Kidney (tissue), 13 donors: ENCODE measurements at regions not wholly inside any gene's neighbourhood (a gene's known extent, or its start where the extent isn't known, plus 50 kb on each side); places are given as distances from the start of the nearest gene placed in this dataset.

Experiments used
- DNase-seq, 5 donors: peaks; one replicate each; pipeline ENCODE4 v3.0.0-alpha.2; 2013 to 2020
- FAIRE-seq: peaks from 2 replicates; lab custom pipeline; 2012; peaks lifted over from hg19 to GRCh38; lab: Jason Lieb, UNC
- H3K27ac ChIP-seq, 2 donors: one replicate each; pipeline ENCODE4 v1.7.0; 2013; ENCODE audit warnings: low read depth in 2 of 2, low read length in 2 of 2, inconsistent platforms in 1 of 2
- H3K27me3 ChIP-seq: one replicate; pipeline ENCODE4 v1.7.1; 2013; ENCODE audit warnings: low read length, inconsistent platforms; ENCODE audit not compliant: control insufficient read depth, insufficient read depth
- H3K36me3 ChIP-seq, 3 donors: one replicate each; pipeline versions ENCODE4 v1.7.0 to v1.7.1; 2013; ENCODE audit warnings: low read length in 3 of 3, control low read depth in 1 of 3, inconsistent platforms in 1 of 3; ENCODE audit not compliant: insufficient read depth in 3 of 3, control insufficient read depth in 2 of 3
- H3K4me1 ChIP-seq, 3 donors: one replicate each; pipeline versions ENCODE4 v1.7.0 to v1.7.1; 2013; ENCODE audit warnings: low read length in 3 of 3, inconsistent platforms in 1 of 3, low read depth in 1 of 3; ENCODE audit not compliant: control insufficient read depth in 2 of 3, insufficient read depth in 2 of 3
- H3K4me3 ChIP-seq, 3 donors: one replicate each; pipeline versions ENCODE4 v1.7.0 to v1.8.1; 2013; ENCODE audit warnings: low read length in 3 of 3, control low read depth in 1 of 3, inconsistent platforms in 1 of 3
- H3K9ac ChIP-seq, 3 donors: one replicate each; pipeline versions ENCODE4 v1.7.0 to v1.7.1; 2013; ENCODE audit warnings: low read length in 3 of 3, control low read depth in 1 of 3, inconsistent platforms in 1 of 3
- H3K9me3 ChIP-seq, 3 donors: one replicate each; pipeline versions ENCODE4 v1.7.0 to v1.7.1; 2013; ENCODE audit warnings: low read length in 3 of 3, control low read depth in 1 of 3, inconsistent platforms in 1 of 3; ENCODE audit not compliant: control insufficient read depth in 2 of 3, insufficient read depth in 1 of 3
- CTCF ChIP-seq: IDR thresholded peaks from 3 replicates; pipeline ENCODE4 v1.5.1; 2012; ENCODE audit warnings: mild to moderate bottlenecking, moderate library complexity, borderline replicate concordance; ENCODE audit not compliant: insufficient read depth; ENCODE audit errors: extremely low read depth
- intact Hi-C: fragments of 100-400 bp; cut with DNase I; formaldehyde crosslinking; loops from one replicate; pipeline ENCODE4 v1.11.1; 2022
- donor health status: control.
- donor health status: control.
- donor health status: control.
- donor health status: control.
- donor health status: control.
- donor health status: DM: yes; HTN: yes; CAD: no.
- donor health status: Normal renal cell carcinoma (clear cell type).

GRCh38 chr2:167335541-167335992 lies 447.3 kb downstream of the XIRP2 start:
- DNase-seq (no peak), FAIRE-seq (no peak)
- TF ChIP-seq CTCF: no peak
- Histone ChIP-seq H3K36me3 (no peaks in the 10 kb centered on the region), H3K4me1 (no peaks in the 10 kb centered on the region), H3K4me3 (no peak overlapping the region), H3K9ac (no peak overlapping the region), H3K27me3 (no peaks in the 10 kb centered on the region), H3K9me3 (no peaks in the 10 kb centered on the region), H3K27ac (no peak overlapping the region)
- intact Hi-C loops: no loop called here

GRCh38 chr2:167334146-167334742 lies 446.0 kb downstream of the XIRP2 start:
- no peaks in the 10 kb centered on the region for H3K9me3 ChIP-seq
- no peak overlapping the region for H3K4me3 ChIP-seq
- no peaks in the 10 kb centered on the region for H3K27me3 ChIP-seq
- no peak for FAIRE-seq
- H3K36me3 ChIP-seq: no peaks in the 10 kb centered on the region
- no peak overlapping the region for H3K27ac ChIP-seq
- no peak for TF ChIP-seq CTCF
- no peaks in the 10 kb centered on the region for H3K4me1 ChIP-seq
- H3K9ac ChIP-seq: no peak overlapping the region
- no peak for DNase-seq
- intact Hi-C loops: no loop called here

GRCh38 chr2:167333245-167333644 lies 445.0 kb downstream of the XIRP2 start:
- no peak overlapping the region for H3K9ac ChIP-seq
- no peaks in the 10 kb centered on the region for H3K27me3 ChIP-seq
- no peak overlapping the region for H3K27ac ChIP-seq
- DNase-seq: no peak
- no peaks in the 10 kb centered on the region for H3K9me3 ChIP-seq
- FAIRE-seq: no peak
- H3K36me3 ChIP-seq: no peaks in the 10 kb centered on the region
- intact Hi-C loops: no loop called here
- TF ChIP-seq CTCF: no peak
- H3K4me3 ChIP-seq: no peak overlapping the region
- no peaks in the 10 kb centered on the region for H3K4me1 ChIP-seq

GRCh38 chr2:167332358-167332757 lies 444.1 kb downstream of the XIRP2 start:
- DNase-seq (no peak), FAIRE-seq (no peak)
- H3K27me3 ChIP-seq: no peaks in the 10 kb centered on the region
- H3K36me3 ChIP-seq: no peaks in the 10 kb centered on the region
- H3K4me1 ChIP-seq: no peaks in the 10 kb centered on the region
- H3K27ac ChIP-seq: no peak overlapping the region
- H3K9ac ChIP-seq: no peak overlapping the region
- TF ChIP-seq CTCF: no peak
- H3K4me3 ChIP-seq: no peak overlapping the region
- intact Hi-C loops: no loop called here
- H3K9me3 ChIP-seq: no peaks in the 10 kb centered on the region
